Activated CD8-positive, alpha-beta T cell treated with anti-CD3 and anti-CD28 coated beads for 36 hours (primary cell): ENCODE measurements at regions not wholly inside any gene's neighbourhood (a gene's known extent, or its start where the extent isn't known, plus 50 kb on each side); places are given as distances from the start of the nearest gene placed in this dataset.

ENCODE experiments used
- ATAC-seq: fragments of 200-7000 bp; cut with Tn5 transposase; one replicate; pipeline ENCODE4 v1.10.0; 2021; ENCODE audit warnings: mild to moderate bottlenecking, moderate library complexity
- CTCF ChIA-PET: fragments of 350-600 bp; sonication (Branson Sonifier 250); formaldehyde crosslinking; loops from one replicate; lab custom pipeline; 2021; ENCODE audit warnings: antibody characterized with exemption; lab: Charles Lee
- POLR2A ChIA-PET: fragments of 350-600 bp; sonication (Branson Sonifier 250); formaldehyde crosslinking; loops from one replicate; lab custom pipeline; 2021; ENCODE audit warnings: antibody characterized with exemption; lab: Charles Lee
- DNase-seq: peaks from one replicate; pipeline ENCODE4 v3.0.0-alpha.2; 2020
- H3K27ac Mint-ChIP-seq: one replicate; pipeline ENCODE4 v1.8.0; 2021; ENCODE audit warnings: mild to moderate bottlenecking, mixed read lengths
- H3K27me3 Mint-ChIP-seq: one replicate; pipeline ENCODE4 v1.8.0; 2021; ENCODE audit warnings: mixed read lengths
- H3K36me3 Mint-ChIP-seq: one replicate; pipeline ENCODE4 v1.8.0; 2021; ENCODE audit warnings: low read depth, mixed read lengths
- H3K4me1 Mint-ChIP-seq: one replicate; pipeline ENCODE4 v1.8.0; 2021; ENCODE audit warnings: low read depth, mixed read lengths
- H3K4me3 Mint-ChIP-seq: one replicate; pipeline ENCODE4 v1.8.0; 2021; ENCODE audit warnings: mild to moderate bottlenecking, moderate library complexity, mixed read lengths
- H3K9me3 Mint-ChIP-seq: one replicate; pipeline ENCODE4 v1.8.0; 2021; ENCODE audit warnings: mixed read lengths
- CTCF ChIP-seq: fragments of 200-600 bp; IDR thresholded peaks from one replicate; pipeline ENCODE4 v1.8.0; 2022; ENCODE audit warnings: antibody characterized with exemption, mild to moderate bottlenecking
- intact Hi-C: fragments of 100-400 bp; cut with micrococcal nuclease; formaldehyde crosslinking; loops from one replicate; pipeline ENCODE4 v1.10.0; 2022

DNA sequence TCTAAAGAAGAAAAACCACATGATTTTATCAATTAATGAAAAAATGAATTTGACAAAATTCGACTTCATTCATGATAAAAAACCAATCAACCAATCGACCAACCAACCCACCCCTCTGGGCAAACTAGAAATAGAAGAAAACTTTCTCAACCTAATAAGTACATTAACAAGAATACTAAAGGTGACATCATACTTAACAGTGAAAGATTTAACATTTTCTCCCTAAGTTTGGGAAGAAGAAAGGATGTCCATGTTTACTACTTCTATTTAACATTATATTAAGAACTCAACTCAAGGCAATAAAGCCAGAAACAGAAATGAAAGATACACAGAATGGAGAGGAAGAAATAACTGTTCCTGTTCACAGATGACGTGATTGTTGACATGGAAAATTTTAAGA, 476.1 kb upstream of the MEF2C start:
- CTCF ChIA-PET: no interaction called here
- Mint-ChIP-seq H3K27me3 (no peaks in the 10 kb centered on the region), H3K4me1 (no peaks in the 10 kb centered on the region), H3K9me3 (no peaks in the 10 kb centered on the region), H3K4me3 (no peak overlapping the region), H3K27ac (no peak overlapping the region), H3K36me3 (no peaks in the 10 kb centered on the region)
- DNase-seq: no peak
- intact Hi-C loops: no loop called here
- TF ChIP-seq CTCF: no peak
- ATAC-seq: no peak
- POLR2A ChIA-PET: no interaction called here

DNA sequence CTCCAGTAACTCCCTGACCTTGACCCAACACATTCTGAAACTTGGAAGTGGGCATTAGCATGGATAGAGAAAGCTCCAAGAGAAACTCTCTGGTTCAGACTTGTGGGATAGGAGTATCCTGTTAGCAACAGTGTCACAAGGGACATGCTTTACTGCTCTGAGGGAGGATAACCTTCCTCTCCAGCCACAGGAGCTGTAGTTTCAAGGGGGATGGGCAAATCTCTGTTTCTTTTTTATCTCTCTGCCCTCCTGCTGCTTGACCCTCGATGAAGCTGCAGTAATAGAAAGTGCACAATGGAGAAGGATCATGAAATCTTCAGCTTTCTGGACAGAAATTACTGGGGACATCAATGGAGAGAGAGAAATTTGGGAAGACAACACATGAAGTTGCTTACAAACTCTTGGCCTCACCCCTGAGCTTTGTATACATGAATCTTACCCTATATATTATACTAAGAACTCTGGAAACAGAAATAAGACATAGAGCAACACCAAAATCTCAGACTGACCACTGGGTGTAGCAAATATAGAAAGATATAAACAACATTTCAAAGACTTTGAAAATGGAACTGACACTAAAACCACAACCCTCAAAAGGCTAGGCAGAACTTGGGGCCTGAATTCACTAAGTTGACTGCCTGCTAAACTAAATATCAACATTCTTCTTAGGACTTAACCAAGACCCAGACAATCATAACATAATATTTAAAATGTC, 471.0 kb upstream of the MEF2C start:
- no peaks in the 10 kb centered on the region for H3K9me3 Mint-ChIP-seq
- no peak for TF ChIP-seq CTCF
- ATAC-seq: no peak
- no peak overlapping the region for H3K27ac Mint-ChIP-seq
- CTCF ChIA-PET: no interaction called here
- H3K27me3 Mint-ChIP-seq: no peaks in the 10 kb centered on the region
- no peaks in the 10 kb centered on the region for H3K36me3 Mint-ChIP-seq
- intact Hi-C loops: no loop called here
- POLR2A ChIA-PET: no interaction called here
- H3K4me1 Mint-ChIP-seq: no peaks in the 10 kb centered on the region
- no peak overlapping the region for H3K4me3 Mint-ChIP-seq
- no peak for DNase-seq

DNA sequence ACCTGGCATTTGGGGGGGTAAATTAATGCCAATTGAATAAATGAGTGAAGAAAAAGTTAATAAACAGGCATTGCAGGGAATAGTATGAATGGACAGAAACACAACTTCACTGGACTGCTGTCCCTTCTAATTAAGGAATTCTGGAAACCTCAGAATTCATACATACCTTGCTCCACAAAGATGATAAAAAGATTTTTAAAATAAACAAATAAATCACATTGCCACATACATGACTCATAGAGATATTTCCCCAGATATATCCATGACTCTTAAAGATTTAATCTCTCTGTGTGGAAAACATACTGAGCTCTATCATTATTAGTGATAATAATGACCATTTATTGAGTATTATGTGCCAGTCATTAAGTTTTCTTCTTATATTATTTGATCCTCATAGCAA, 469.0 kb upstream of the MEF2C start:
- H3K27ac Mint-ChIP-seq: no peak overlapping the region
- no peak for TF ChIP-seq CTCF
- no peaks in the 10 kb centered on the region for H3K9me3 Mint-ChIP-seq
- POLR2A ChIA-PET: no interaction called here
- no peak for DNase-seq
- no peaks in the 10 kb centered on the region for H3K36me3 Mint-ChIP-seq
- no peaks in the 10 kb centered on the region for H3K4me1 Mint-ChIP-seq
- no peak for ATAC-seq
- H3K27me3 Mint-ChIP-seq: no peaks in the 10 kb centered on the region
- CTCF ChIA-PET: no interaction called here
- intact Hi-C loops: no loop called here
- H3K4me3 Mint-ChIP-seq: no peak overlapping the region

- ATAC-seq (no peak), DNase-seq (no peak)
- Mint-ChIP-seq H3K27me3 (no peaks in the 10 kb centered on the region), H3K36me3 (no peaks in the 10 kb centered on the region), H3K27ac (no peak overlapping the region), H3K9me3 (no peaks in the 10 kb centered on the region), H3K4me1 (peaks cover 2% of the 10 kb centered on the region), H3K4me3 (no peak overlapping the region)
- intact Hi-C loops: no loop called here
- ChIA-PET CTCF (no interaction called here), POLR2A (no interaction called here)
- no peak for TF ChIP-seq CTCF
Measured at GRCh38 chr5:89351222-89351621, 468.2 kb upstream of the MEF2C start.

DNA sequence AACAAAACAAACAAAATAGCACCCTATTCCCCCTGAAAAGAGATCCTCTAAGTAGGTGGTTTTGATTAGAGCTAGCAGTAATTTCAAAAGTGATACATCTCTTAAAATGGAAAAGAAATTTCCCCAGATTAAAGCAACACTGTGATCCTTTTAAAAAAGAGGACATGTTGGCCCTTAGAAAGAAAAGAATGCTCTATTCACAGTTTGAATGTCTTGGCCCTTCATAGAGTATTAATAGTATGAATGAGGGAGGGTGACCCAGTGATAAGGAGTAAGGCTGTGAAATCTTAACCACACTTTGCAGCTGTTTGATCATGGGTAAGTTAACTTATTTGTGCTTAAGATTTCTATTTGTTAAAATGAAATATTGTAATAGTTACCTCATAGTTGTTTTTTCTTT, 467.7 kb upstream of the MEF2C start:
- no peak for DNase-seq
- CTCF ChIA-PET: no interaction called here
- Mint-ChIP-seq H3K27me3 (no peaks in the 10 kb centered on the region), H3K4me1 (peaks cover 2% of the 10 kb centered on the region), H3K4me3 (no peak overlapping the region), H3K9me3 (no peaks in the 10 kb centered on the region), H3K27ac (no peak overlapping the region), H3K36me3 (no peaks in the 10 kb centered on the region)
- TF ChIP-seq CTCF: no peak
- no peak for ATAC-seq
- POLR2A ChIA-PET: no interaction called here
- intact Hi-C loops: no loop called here
